PC-9 (cell line): ENCODE measurements at regions not wholly inside any gene's neighbourhood (a gene's known extent, or its start where the extent isn't known, plus 50 kb on each side); places are given as distances from the start of the nearest gene placed in this dataset.
"Not testable (repeated sequence)": the region's sequence is repeated elsewhere in the genome, so short reads cannot be mapped to it uniquely, and the experiment has no call there.

Experiments used
- BruUV-seq: library from RNA; stranded (reverse); fragments of 400-500 nt; replicated peaks from 2 replicates; lab custom pipeline; 2021; lab: Mats Ljungman, UMichigan
- CTCF ChIA-PET: fragments of 300-600 bp; sonication (Branson Sonifier 250); formaldehyde crosslinking; loops from one replicate; lab custom pipeline; 2022; ENCODE audit warnings: antibody characterized with exemption; lab: Charles Lee
- POLR2A ChIA-PET: fragments of 300-600 bp; sonication (Branson Sonifier 250); formaldehyde crosslinking; loops from one replicate; lab custom pipeline; 2022; ENCODE audit warnings: antibody characterized with exemption; ENCODE audit not compliant: unreplicated experiment; lab: Charles Lee
- DNase-seq, 2 experiments: peaks; one replicate each; pipeline versions ENCODE4 v3.0.0 to v3.0.0-alpha.2; 2015 to 2022; ENCODE audit warnings: mixed read lengths in 1 of 2
- H2AFZ ChIP-seq: fragments of 200-600 bp; sonication (generic); 2 replicates; pipeline ENCODE4 v1.8.1; 2017; ENCODE audit warnings: antibody characterized with exemption
- H3F3A ChIP-seq: fragments of 200-600 bp; sonication (generic); 2 replicates; pipeline ENCODE4 v1.8.1; 2017; ENCODE audit warnings: antibody characterized with exemption, mild to moderate bottlenecking, low read depth; ENCODE audit not compliant: insufficient read depth
- H3K27ac ChIP-seq: fragments of 200-600 bp; sonication (generic); 2 replicates; pipeline ENCODE4 v1.6.1; 2016; ENCODE audit warnings: mixed run types
- H3K27me3 ChIP-seq: fragments of 200-600 bp; sonication (generic); 2 replicates; pipeline ENCODE4 v1.6.1; 2016; ENCODE audit warnings: low read depth, mixed run types; ENCODE audit not compliant: insufficient read depth
- H3K36me3 ChIP-seq: fragments of 200-600 bp; sonication (generic); 2 replicates; pipeline ENCODE4 v1.6.1; 2016; ENCODE audit warnings: low read depth, mixed run types
- H3K4me1 ChIP-seq: fragments of 200-600 bp; sonication (generic); replicated peaks from 2 replicates; pipeline ENCODE4 v1.6.1; 2016; ENCODE audit warnings: mixed run types; ENCODE audit not compliant: insufficient read depth
- H3K4me2 ChIP-seq: fragments of 200-600 bp; sonication (generic); 2 replicates; pipeline ENCODE4 v1.6.1; 2017; ENCODE audit warnings: mixed run types
- H3K4me3 ChIP-seq: fragments of 200-600 bp; sonication (generic); 2 replicates; pipeline ENCODE4 v1.6.1; 2016; ENCODE audit warnings: mixed run types
- H3K79me2 ChIP-seq: fragments of 200-600 bp; sonication (generic); 2 replicates; pipeline ENCODE4 v1.6.1; 2017; ENCODE audit warnings: low read depth, mixed run types
- H3K9me2 ChIP-seq: fragments of 200-600 bp; sonication (generic); 2 replicates; pipeline ENCODE4 v1.8.1; 2017; ENCODE audit warnings: mild to moderate bottlenecking; ENCODE audit not compliant: insufficient read depth
- H3K9me3 ChIP-seq: fragments of 200-600 bp; sonication (generic); 2 replicates; pipeline ENCODE4 v1.8.1; 2016; ENCODE audit warnings: low read depth; ENCODE audit not compliant: insufficient read depth
- H4K20me1 ChIP-seq: fragments of 200-600 bp; sonication (generic); 2 replicates; pipeline ENCODE4 v1.8.1; 2017; ENCODE audit not compliant: insufficient read depth
- CTCF ChIP-seq: fragments of 200-600 bp; sonication (generic); conservative IDR thresholded peaks from 2 replicates; pipeline ENCODE4 v1.6.1; 2017; ENCODE audit warnings: mixed run types, antibody characterized with exemption, mild to moderate bottlenecking, moderate library complexity
- EZH2 ChIP-seq: fragments of 200-600 bp; sonication (generic); IDR thresholded peaks from 2 replicates; pipeline ENCODE4 v1.8.0; 2017; ENCODE audit warnings: antibody characterized with exemption, low read depth
- intact Hi-C: fragments of 100-400 bp; cut with micrococcal nuclease; formaldehyde crosslinking; loops from one replicate; pipeline ENCODE4 v1.10.0; 2022; ENCODE audit not compliant: unreplicated experiment

- H3F3A ChIP-seq: no peaks in the 10 kb centered on the region
- H3K27me3 ChIP-seq: no peaks in the 10 kb centered on the region
- no TSS peak for BruUV-seq
- POLR2A ChIA-PET: no interaction called here
- intact Hi-C loops: no loop called here
- TF ChIP-seq CTCF: no peak
- TF ChIP-seq EZH2: no peak
- H2AFZ ChIP-seq: no peak overlapping the region
- no peaks in the 10 kb centered on the region for H3K79me2 ChIP-seq
- H3K9me2 ChIP-seq: no peaks in the 10 kb centered on the region
- H3K27ac ChIP-seq: no peak overlapping the region
- CTCF ChIA-PET: interaction anchor here (0.7 kb wide), 1 partner anchor 116 kb away, joined by 3 read pairs; no protein-coding TSS in a partner anchor
- no peak for DNase-seq
- no peaks in the 10 kb centered on the region for H3K36me3 ChIP-seq
- no peaks in the 10 kb centered on the region for H3K9me3 ChIP-seq
- H3K4me1 ChIP-seq: no peaks in the 10 kb centered on the region
- no peaks in the 10 kb centered on the region for H4K20me1 ChIP-seq
- H3K4me2 ChIP-seq: no peak overlapping the region
- no peak overlapping the region for H3K4me3 ChIP-seq
These were observed 170.4 kb downstream of the SMAD6 start for GRCh38 chr15:66872405-66872804.

- H3K79me2 ChIP-seq, H3K4me2 ChIP-seq, intact Hi-C loops, H3K36me3 ChIP-seq, H3F3A ChIP-seq, BruUV-seq, H3K9me2 ChIP-seq, H3K4me1 ChIP-seq, H2AFZ ChIP-seq, DNase-seq, H3K27ac ChIP-seq, CTCF ChIA-PET, H4K20me1 ChIP-seq, H3K9me3 ChIP-seq, H3K4me3 ChIP-seq, H3K27me3 ChIP-seq: not testable (repeated sequence)
- POLR2A ChIA-PET: interaction anchor here (0.7 kb wide), 1 partner anchor 207 kb away, joined by 4 read pairs; no protein-coding TSS in a partner anchor
These were observed 171.3 kb downstream of the SMAD6 start for GRCh38 chr15:66873331-66873730.

- CTCF ChIA-PET: no interaction called here
- Histone ChIP-seq H3K4me1 (no peaks in the 10 kb centered on the region), H2AFZ (no peak overlapping the region), H3K27ac (no peak overlapping the region), H3K36me3 (no peaks in the 10 kb centered on the region), H3K4me2 (no peak overlapping the region), H3F3A (no peaks in the 10 kb centered on the region), H4K20me1 (no peaks in the 10 kb centered on the region), H3K9me2 (no peaks in the 10 kb centered on the region), H3K27me3 (no peaks in the 10 kb centered on the region), H3K9me3 (no peaks in the 10 kb centered on the region), H3K79me2 (no peaks in the 10 kb centered on the region), H3K4me3 (no peak overlapping the region)
- BruUV-seq: no TSS peak
- no peak for DNase-seq
- no peak for TF ChIP-seq CTCF
- no peak for TF ChIP-seq EZH2
- POLR2A ChIA-PET: interaction anchor here (0.6 to 0.7 kb wide), 2 partner anchors 207 to 1334 kb away, joined by 4 to 7 read pairs; no protein-coding TSS in a partner anchor
- intact Hi-C loops: no loop called here
These were observed 171.8 kb downstream of the SMAD6 start for GRCh38 chr15:66873856-66874255.
